SIG-M5 treated with dmso at 0.1 percent for 504 hours (cell line): ENCODE measurements at regions not wholly inside any gene's neighbourhood (a gene's known extent, or its start where the extent isn't known, plus 50 kb on each side); places are given as distances from the start of the nearest gene placed in this dataset.

Experiments
- DNase-seq: peaks from one replicate; lab custom pipeline; 2025; ENCODE audit not compliant: unreplicated experiment; lab: John Stamatoyannopoulos, UW

GRCh38 chr6:119902681-119903080, 553.1 kb upstream of the MAN1A1 start:
- DNase-seq: no peak

- no peak for DNase-seq
Observed at GRCh38 chr6:119896806-119897205, 547.2 kb upstream of the MAN1A1 start.

GRCh38 chr6:119895626-119896025, 546.1 kb upstream of the MAN1A1 start:
- DNase-seq: no peak

GRCh38 chr6:119894811-119895210, 545.2 kb upstream of the MAN1A1 start:
- DNase-seq: no peak

- DNase-seq: no peak
Observed at GRCh38 chr6:119891644-119892043, 542.1 kb upstream of the MAN1A1 start.

GRCh38 chr6:119891206-119891605, 541.6 kb upstream of the MAN1A1 start:
- no peak for DNase-seq

- no peak for DNase-seq
Observed at GRCh38 chr6:119890470-119890869, 540.9 kb upstream of the MAN1A1 start.

- DNase-seq: no peak
Observed at GRCh38 chr6:119887666-119888065, 538.1 kb upstream of the MAN1A1 start.

- DNase-seq: no peak
Observed at GRCh38 chr6:119881416-119881815, 531.9 kb upstream of the MAN1A1 start.

- DNase-seq: no peak
Observed at GRCh38 chr6:119880840-119881239, 531.3 kb upstream of the MAN1A1 start.

GRCh38 chr6:119879731-119880130, 530.2 kb upstream of the MAN1A1 start:
- no peak for DNase-seq

GRCh38 chr6:119874381-119874780, 524.8 kb upstream of the MAN1A1 start:
- no peak for DNase-seq

- no peak for DNase-seq
Observed at GRCh38 chr6:119873107-119873506, 523.5 kb upstream of the MAN1A1 start.

GRCh38 chr6:119871520-119871919, 522.0 kb upstream of the MAN1A1 start:
- DNase-seq: no peak

- DNase-seq: no peak
Observed at GRCh38 chr6:119865466-119866350, 516.1 kb upstream of the MAN1A1 start.

- DNase-seq: no peak
Observed at GRCh38 chr6:119862719-119863118, 513.2 kb upstream of the MAN1A1 start.

GRCh38 chr6:119858901-119859300, 509.3 kb upstream of the MAN1A1 start:
- no peak for DNase-seq

GRCh38 chr6:119856136-119856535, 506.6 kb upstream of the MAN1A1 start:
- DNase-seq: no peak

GRCh38 chr6:119848696-119849095, 499.1 kb upstream of the MAN1A1 start:
- DNase-seq: no peak

GRCh38 chr6:119845161-119845560, 495.6 kb upstream of the MAN1A1 start:
- no peak for DNase-seq

- no peak for DNase-seq
Observed at GRCh38 chr6:119844387-119844786, 494.8 kb upstream of the MAN1A1 start.

- DNase-seq: no peak
Observed at GRCh38 chr6:119842191-119842590, 492.6 kb upstream of the MAN1A1 start.

- DNase-seq: no peak
Observed at GRCh38 chr6:119838043-119838442, 488.5 kb upstream of the MAN1A1 start.
